ENCODE measurements at regions not wholly inside any gene's neighbourhood (a gene's known extent, or its start where the extent isn't known, plus 50 kb on each side); places are given as distances from the start of the nearest gene placed in this dataset.
"Not testable (repeated sequence)": the region's sequence is repeated elsewhere in the genome, so short reads cannot be mapped to it uniquely, and the experiment has no call there.

GRCh38 chr15:24076090-24076784 is 389.1 kb upstream of the NDN start:
- CTCF ChIA-PET = interaction anchor here (0.7 kb wide), 1 partner anchor 322 kb away, joined by 3 read pairs; no protein-coding TSS in a partner anchor
- no peaks in the 10 kb centered on the region for H3K27me3 ChIP-seq (ENCODE audit: control insufficient read depth, insufficient read depth, low read length)
- TF ChIP-seq POLR2AphosphoS5 (IDR thresholded peaks at IDR 0.05; ENCODE audit: low read depth, low read length) (no peak), CTCF (IDR thresholded peaks at IDR 0.05) (no peak), SIN3A (IDR thresholded peaks at IDR 0.05; ENCODE audit: borderline replicate concordance, insufficient read depth, low read depth, low read length) (no peak), TCF7L2 (IDR thresholded peaks at IDR 0.05; ENCODE audit: low read depth, low read length) (no peak), REST (IDR thresholded peaks at IDR 0.05; ENCODE audit: insufficient read depth in 1 of 2, low read depth in 2 of 2, low read length in 1 of 2) (no peak)
- ATAC-seq (no peak), DNase-seq (ENCODE audit: low read depth, low spot score) (no peak)
- no peak overlapping the region for H3K4me3 ChIP-seq (ENCODE audit: low read depth in 2 of 2, low read length in 2 of 2)
- no peaks in the 10 kb centered on the region for H3K36me3 ChIP-seq (ENCODE audit: control insufficient read depth, insufficient read depth, low read length)
- intact Hi-C loops (cut with micrococcal nuclease; ENCODE audit: unreplicated experiment) = no loop called here
- H3K9me3 ChIP-seq (ENCODE audit: control insufficient read depth, insufficient read depth, low read depth, low read length) = peaks cover 5% of the 10 kb centered on the region
- no TSS peak for BruUV-seq (replicated peaks)
- no peaks in the 10 kb centered on the region for H3K4me1 ChIP-seq (ENCODE audit: control insufficient read depth, insufficient read depth, low read length)
- POLR2A ChIA-PET = no interaction called here
- H3K27ac ChIP-seq (ENCODE audit: low read length) = no peak overlapping the region
- in situ Hi-C loops (cut with HindIII; ENCODE audit: low pct_unique_long_range_greater_than_20kb, low sequenced_read_pairs) = no loop called here

- Histone ChIP-seq H3K4me1 (ENCODE audit: control insufficient read depth, insufficient read depth, low read length) (no peaks in the 10 kb centered on the region), H3K36me3 (ENCODE audit: control insufficient read depth, insufficient read depth, low read length) (no peaks in the 10 kb centered on the region), H3K4me3 (ENCODE audit: low read depth in 2 of 2, low read length in 2 of 2) (no peak overlapping the region), H3K27ac (ENCODE audit: low read length) (no peak overlapping the region), H3K9me3 (ENCODE audit: control insufficient read depth, insufficient read depth, low read depth, low read length) (peaks cover 5% of the 10 kb centered on the region), H3K27me3 (ENCODE audit: control insufficient read depth, insufficient read depth, low read length) (no peaks in the 10 kb centered on the region)
- ATAC-seq (no peak), DNase-seq (ENCODE audit: low read depth, low spot score) (no peak)
- in situ Hi-C loops (cut with HindIII; ENCODE audit: low pct_unique_long_range_greater_than_20kb, low sequenced_read_pairs) = no loop called here
- ChIA-PET CTCF (no interaction called here), POLR2A (no interaction called here)
- intact Hi-C loops (cut with micrococcal nuclease; ENCODE audit: unreplicated experiment) = no loop called here
- TF ChIP-seq REST (IDR thresholded peaks at IDR 0.05; ENCODE audit: insufficient read depth in 1 of 2, low read depth in 2 of 2, low read length in 1 of 2) (no peak), CTCF (IDR thresholded peaks at IDR 0.05) (no peak), TCF7L2 (IDR thresholded peaks at IDR 0.05; ENCODE audit: low read depth, low read length) (no peak), POLR2AphosphoS5 (IDR thresholded peaks at IDR 0.05; ENCODE audit: low read depth, low read length) (no peak), SIN3A (IDR thresholded peaks at IDR 0.05; ENCODE audit: borderline replicate concordance, insufficient read depth, low read depth, low read length) (no peak)
- no TSS peak for BruUV-seq (replicated peaks)
These were observed 391.4 kb upstream of the NDN start for GRCh38 chr15:24078310-24079029.

- H3K36me3 ChIP-seq (ENCODE audit: control insufficient read depth, insufficient read depth, low read length); H3K4me3 ChIP-seq (ENCODE audit: low read depth in 2 of 2, low read length in 2 of 2); ATAC-seq; POLR2A ChIA-PET; H3K4me1 ChIP-seq (ENCODE audit: control insufficient read depth, insufficient read depth, low read length); CTCF ChIA-PET; BruUV-seq (replicated peaks); H3K9me3 ChIP-seq (ENCODE audit: control insufficient read depth, insufficient read depth, low read depth, low read length); H3K27ac ChIP-seq (ENCODE audit: low read length); H3K27me3 ChIP-seq (ENCODE audit: control insufficient read depth, insufficient read depth, low read length); in situ Hi-C loops (cut with HindIII; ENCODE audit: low pct_unique_long_range_greater_than_20kb, low sequenced_read_pairs); DNase-seq (ENCODE audit: low read depth, low spot score): not testable (repeated sequence)
- intact Hi-C loops (cut with micrococcal nuclease; ENCODE audit: unreplicated experiment) = loop anchor here (10.0 kb wide), 1 partner anchor 64 kb away; no protein-coding TSS in a partner anchor
These were observed 401.8 kb upstream of the NDN start for GRCh38 chr15:24088941-24089340.
